Parathyroid adenoma (tissue), 2 donors: ENCODE measurements at regions not wholly inside any gene's neighbourhood (a gene's known extent, or its start where the extent isn't known, plus 50 kb on each side); places are given as distances from the start of the nearest gene placed in this dataset.

Experiments
- H2AFZ ChIP-seq: fragments of 300-600 bp; sonication (generic); one replicate; pipeline ENCODE4 v1.7.0; 2017; ENCODE audit warnings: antibody characterized with exemption, mild to moderate bottlenecking
- H3K27ac ChIP-seq: fragments of 300-600 bp; sonication (generic); one replicate; pipeline ENCODE4 v1.7.0; 2017
- H3K27me3 ChIP-seq: fragments of 300-600 bp; sonication (generic); one replicate; pipeline ENCODE4 v1.7.0; 2017; ENCODE audit warnings: low read length; ENCODE audit not compliant: control insufficient read depth, insufficient read depth
- H3K36me3 ChIP-seq: fragments of 300-600 bp; sonication (generic); one replicate; pipeline ENCODE4 v1.7.0; 2017; ENCODE audit warnings: low read length; ENCODE audit not compliant: control insufficient read depth, insufficient read depth
- H3K4me1 ChIP-seq: fragments of 300-600 bp; sonication (generic); one replicate; pipeline ENCODE4 v1.7.0; 2017; ENCODE audit warnings: control low read depth
- H3K4me2 ChIP-seq: fragments of 300-600 bp; sonication (generic); one replicate; pipeline ENCODE4 v1.7.0; 2017; ENCODE audit warnings: low read length
- H3K4me3 ChIP-seq: fragments of 300-600 bp; sonication (generic); one replicate; pipeline ENCODE4 v1.7.0; 2017; ENCODE audit warnings: low read depth, low read length
- H3K79me2 ChIP-seq: fragments of 300-600 bp; sonication (generic); one replicate; pipeline ENCODE4 v1.7.0; 2017; ENCODE audit warnings: control low read depth
- H3K9ac ChIP-seq: fragments of 300-600 bp; sonication (generic); one replicate; pipeline ENCODE4 v1.7.0; 2017; ENCODE audit warnings: mild to moderate bottlenecking
- H3K9me3 ChIP-seq: fragments of 300-600 bp; sonication (generic); one replicate; pipeline ENCODE4 v1.7.0; 2017; ENCODE audit warnings: low read length; ENCODE audit not compliant: control insufficient read depth
- TF ChIP-seq, protein P1 (sequence below): fragments of 300-600 bp; sonication (generic); IDR thresholded peaks from one replicate; pipeline ENCODE4 v1.7.0; 2017; ENCODE audit warnings: antibody characterized with exemption, mild to moderate bottlenecking
- donor health status: primary hyperparathyroidism.

DNA sequence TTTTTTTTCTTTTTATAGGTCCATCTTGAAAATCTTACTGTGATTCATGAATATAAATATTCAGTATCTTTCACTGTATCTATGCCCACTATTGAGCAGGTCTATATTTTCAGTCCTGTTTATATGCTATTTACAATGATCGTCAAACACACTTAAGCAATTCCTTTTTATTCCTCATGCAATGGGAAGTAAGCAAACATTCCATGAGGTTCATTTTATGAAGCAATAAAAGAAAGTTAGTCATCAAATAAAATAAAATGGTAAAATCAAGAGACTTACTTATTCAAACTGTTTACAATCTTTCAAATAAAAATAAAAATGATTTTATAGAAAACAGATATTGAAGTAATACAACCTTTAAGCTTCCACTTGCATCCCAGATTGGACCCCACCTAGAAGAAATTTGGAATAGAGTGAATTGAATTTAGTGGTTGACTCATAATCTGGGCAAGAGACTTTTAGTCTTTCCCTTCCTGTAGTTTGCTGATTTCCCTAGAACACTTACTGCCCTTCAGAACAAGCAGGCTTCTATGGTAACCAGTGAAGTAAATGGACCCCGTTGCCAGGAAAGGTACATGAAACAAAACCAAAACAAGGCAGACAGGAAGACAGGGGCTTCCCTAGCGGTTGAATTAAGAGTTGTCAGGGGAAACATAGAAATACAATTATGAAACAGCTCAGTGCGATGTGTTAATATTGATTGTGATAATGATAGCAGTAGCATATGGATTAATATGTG is 241.0 kb upstream of the ATP2B1 start:
- Histone ChIP-seq H3K36me3 (no peaks in the 10 kb centered on the region), H3K4me1 (no peaks in the 10 kb centered on the region), H3K79me2 (no peaks in the 10 kb centered on the region), H3K9ac (no peak overlapping the region), H3K27me3 (no peaks in the 10 kb centered on the region), H3K4me3 (no peak overlapping the region), H3K27ac (no peak overlapping the region), H3K4me2 (no peak overlapping the region), H3K9me3 (no peaks in the 10 kb centered on the region), H2AFZ (no peak overlapping the region)
- TF ChIP-seq, protein P1, sequence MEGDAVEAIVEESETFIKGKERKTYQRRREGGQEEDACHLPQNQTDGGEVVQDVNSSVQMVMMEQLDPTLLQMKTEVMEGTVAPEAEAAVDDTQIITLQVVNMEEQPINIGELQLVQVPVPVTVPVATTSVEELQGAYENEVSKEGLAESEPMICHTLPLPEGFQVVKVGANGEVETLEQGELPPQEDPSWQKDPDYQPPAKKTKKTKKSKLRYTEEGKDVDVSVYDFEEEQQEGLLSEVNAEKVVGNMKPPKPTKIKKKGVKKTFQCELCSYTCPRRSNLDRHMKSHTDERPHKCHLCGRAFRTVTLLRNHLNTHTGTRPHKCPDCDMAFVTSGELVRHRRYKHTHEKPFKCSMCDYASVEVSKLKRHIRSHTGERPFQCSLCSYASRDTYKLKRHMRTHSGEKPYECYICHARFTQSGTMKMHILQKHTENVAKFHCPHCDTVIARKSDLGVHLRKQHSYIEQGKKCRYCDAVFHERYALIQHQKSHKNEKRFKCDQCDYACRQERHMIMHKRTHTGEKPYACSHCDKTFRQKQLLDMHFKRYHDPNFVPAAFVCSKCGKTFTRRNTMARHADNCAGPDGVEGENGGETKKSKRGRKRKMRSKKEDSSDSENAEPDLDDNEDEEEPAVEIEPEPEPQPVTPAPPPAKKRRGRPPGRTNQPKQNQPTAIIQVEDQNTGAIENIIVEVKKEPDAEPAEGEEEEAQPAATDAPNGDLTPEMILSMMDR = no peak

DNA sequence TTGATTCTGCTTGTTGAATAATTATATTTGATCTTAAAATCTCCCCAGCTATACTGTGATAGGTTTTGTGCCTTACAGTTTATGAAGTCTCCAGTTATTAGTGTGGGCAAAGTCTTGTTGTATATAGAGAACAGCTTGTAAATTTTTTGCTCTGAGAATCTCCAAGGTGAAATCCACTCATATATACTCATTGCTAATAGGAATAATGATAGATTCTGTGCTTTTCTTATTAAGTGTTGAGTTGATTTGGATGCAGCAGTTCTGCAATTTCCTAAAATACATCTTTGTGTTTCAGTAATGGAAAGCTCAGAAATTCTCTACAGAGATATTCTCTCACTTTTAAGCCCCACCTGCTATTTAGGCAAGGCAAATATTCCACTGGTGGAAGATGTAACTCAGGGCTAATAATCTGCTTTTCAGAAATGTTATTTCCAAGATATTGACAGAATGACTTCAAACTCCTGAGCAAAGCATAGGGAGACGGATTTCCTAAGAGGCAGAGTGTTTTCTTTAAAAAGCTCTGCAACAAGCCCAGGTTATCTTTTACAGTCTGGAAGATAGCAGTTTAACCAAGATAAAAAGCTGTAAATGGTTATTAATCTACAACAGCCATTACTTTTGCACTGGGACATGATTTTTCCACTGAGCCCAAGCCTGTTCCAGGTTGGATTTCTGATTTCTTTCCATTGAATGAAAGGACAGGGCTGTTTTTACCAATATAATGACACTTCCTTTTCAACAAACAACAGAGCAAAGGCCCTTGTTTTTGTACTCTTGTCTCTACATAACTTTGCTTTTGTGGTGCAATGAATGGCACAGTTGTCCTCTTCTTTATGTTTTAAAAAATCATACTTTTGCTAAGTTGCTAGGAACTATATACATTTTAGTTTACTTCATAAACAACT is 239.9 kb upstream of the ATP2B1 start:
- Histone ChIP-seq H3K9me3 (no peaks in the 10 kb centered on the region), H3K9ac (no peak overlapping the region), H3K4me2 (no peak overlapping the region), H3K36me3 (no peaks in the 10 kb centered on the region), H2AFZ (peak overlapping the region; percentile 43), H3K27ac (no peak overlapping the region), H3K4me1 (no peaks in the 10 kb centered on the region), H3K27me3 (no peaks in the 10 kb centered on the region), H3K4me3 (no peak overlapping the region), H3K79me2 (no peaks in the 10 kb centered on the region)
- TF ChIP-seq, protein P1 = no peak

DNA sequence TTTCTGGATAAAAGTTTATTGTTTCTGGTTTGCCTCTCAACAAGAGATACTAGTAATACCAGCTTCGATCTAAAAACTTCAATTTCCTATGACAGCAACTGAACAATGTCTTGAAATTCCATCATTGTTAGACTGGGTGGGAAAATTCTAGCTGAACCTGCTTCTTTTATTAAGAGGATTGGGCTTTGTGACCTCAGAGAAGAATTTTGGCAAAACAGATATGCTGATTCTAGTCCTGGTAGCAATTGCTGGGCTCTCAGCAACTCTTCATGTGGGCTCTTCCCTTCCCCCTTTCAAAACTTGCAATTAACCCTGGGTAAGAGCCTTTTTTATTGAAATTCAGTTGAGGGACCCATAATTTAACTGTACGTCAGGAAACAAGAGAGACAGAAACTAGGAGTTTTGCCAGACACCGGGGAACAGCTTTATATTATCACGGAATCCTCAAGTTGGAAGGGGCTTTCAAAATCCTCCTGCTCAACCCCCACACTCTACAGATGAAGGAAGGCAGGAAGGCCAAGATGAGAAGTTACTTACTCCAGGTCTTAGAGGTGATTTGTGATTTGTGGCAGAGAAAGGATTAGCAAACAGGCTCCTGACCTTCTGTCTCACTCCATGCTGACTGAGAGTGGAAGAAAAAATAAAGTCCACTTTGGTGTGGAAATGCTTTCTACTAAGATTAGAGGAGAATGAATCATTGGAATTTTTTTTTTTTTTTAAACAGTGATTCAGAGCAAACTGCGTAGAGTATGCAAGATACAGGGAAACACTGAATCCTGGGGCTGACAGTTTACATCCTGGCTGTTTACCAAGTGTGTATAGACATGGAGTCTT is 239.0 kb upstream of the ATP2B1 start:
- Histone ChIP-seq H2AFZ (peak overlapping the region; percentile 43), H3K27ac (no peak overlapping the region), H3K79me2 (no peaks in the 10 kb centered on the region), H3K36me3 (no peaks in the 10 kb centered on the region), H3K27me3 (no peaks in the 10 kb centered on the region), H3K9me3 (no peaks in the 10 kb centered on the region), H3K4me1 (no peaks in the 10 kb centered on the region), H3K4me3 (no peak overlapping the region), H3K4me2 (no peak overlapping the region), H3K9ac (no peak overlapping the region)
- TF ChIP-seq, protein P1 = no peak

DNA sequence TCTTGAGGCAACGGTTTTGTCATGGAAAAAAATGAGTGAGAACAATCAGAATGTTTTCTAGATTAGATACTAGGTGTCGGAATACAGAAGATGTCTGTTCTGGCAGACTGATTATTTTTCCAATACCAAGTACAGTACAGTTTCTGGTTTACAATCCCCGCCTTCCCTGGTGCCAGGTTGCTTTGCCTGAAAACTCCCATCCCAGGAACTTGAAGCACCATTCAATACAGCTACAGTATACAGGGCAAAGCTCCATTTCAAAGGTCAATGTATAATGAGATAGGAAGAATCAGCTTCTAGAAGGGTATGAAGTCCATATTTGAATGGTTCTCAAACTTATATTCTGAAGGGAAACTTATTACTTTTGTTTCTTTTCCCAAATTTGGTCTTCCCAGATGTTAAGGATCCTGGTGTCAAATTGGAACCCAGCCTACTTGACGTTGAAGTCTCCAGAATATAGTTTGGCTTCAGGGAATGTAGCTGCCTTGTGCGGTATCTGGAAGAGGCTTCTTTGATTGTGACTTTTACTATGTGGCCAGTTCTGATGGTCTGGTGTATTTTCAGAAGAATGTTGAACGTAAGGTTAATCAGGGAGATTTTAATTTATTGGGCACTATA is 238.0 kb upstream of the ATP2B1 start:
- TF ChIP-seq, protein P1 = no peak
- no peaks in the 10 kb centered on the region for H3K9me3 ChIP-seq
- H3K27me3 ChIP-seq = no peaks in the 10 kb centered on the region
- H3K4me3 ChIP-seq = no peak overlapping the region
- H3K9ac ChIP-seq = no peak overlapping the region
- H3K36me3 ChIP-seq = no peaks in the 10 kb centered on the region
- no peak overlapping the region for H3K27ac ChIP-seq
- H3K4me2 ChIP-seq = no peak overlapping the region
- H3K79me2 ChIP-seq = no peaks in the 10 kb centered on the region
- no peaks in the 10 kb centered on the region for H3K4me1 ChIP-seq
- no peak overlapping the region for H2AFZ ChIP-seq
